ENCODE measurements at regions not wholly inside any gene's neighbourhood (a gene's known extent, or its start where the extent isn't known, plus 50 kb on each side); places are given as distances from the start of the nearest gene placed in this dataset.

- no peak for TF ChIP-seq ZNF214 (tag by site-specific recombination; IDR thresholded peaks at IDR 0.05; ENCODE audit: borderline replicate concordance)
- no peak for TF ChIP-seq ZNF280D (tag by site-specific recombination; IDR thresholded peaks at IDR 0.05)
- TF ChIP-seq CTCF (tag by site-specific recombination; IDR thresholded peaks at IDR 0.05) = no peak
- no peak for TF ChIP-seq ZNF510 (tag by site-specific recombination; IDR thresholded peaks at IDR 0.05; ENCODE audit: insufficient replicate concordance)
- no peak for TF ChIP-seq KLF16 (tag by site-specific recombination; IDR thresholded peaks at IDR 0.05)
These were observed 225.1 kb upstream of the CRY1 start for GRCh38 chr12:107318556-107318805.
